NT2/D1 (cell line): ENCODE measurements at regions not wholly inside any gene's neighbourhood (a gene's known extent, or its start where the extent isn't known, plus 50 kb on each side); places are given as distances from the start of the nearest gene placed in this dataset.
"Not testable (repeated sequence)": the region's sequence is repeated elsewhere in the genome, so short reads cannot be mapped to it uniquely, and the experiment has no call there.

ENCODE experiments used
- DNase-seq: peaks from one replicate; pipeline ENCODE4 v3.0.0-alpha.2; 2011; ENCODE audit warnings: low read depth, low spot score
- H3K27me3 ChIP-seq: 2 replicates; pipeline ENCODE4 v1.6.0; 2011; ENCODE audit warnings: mild to moderate bottlenecking; ENCODE audit not compliant: insufficient read length, insufficient read depth
- H3K36me3 ChIP-seq: 2 replicates; pipeline ENCODE4 v1.6.1; 2011; ENCODE audit warnings: mild to moderate bottlenecking, low read length, mixed read lengths; ENCODE audit not compliant: insufficient read depth, insufficient read length
- H3K4me1 ChIP-seq: 2 replicates; pipeline ENCODE4 v1.5.1; 2011; ENCODE audit not compliant: insufficient read depth, insufficient read length
- H3K4me3 ChIP-seq: 2 replicates; pipeline ENCODE4 v1.5.1; 2011; ENCODE audit warnings: low read depth; ENCODE audit not compliant: insufficient read length
- H3K9ac ChIP-seq: 2 replicates; pipeline ENCODE4 v1.6.0; 2011; ENCODE audit warnings: low read depth; ENCODE audit not compliant: insufficient read length
- H3K9me3 ChIP-seq: 2 replicates; pipeline ENCODE4 v1.5.1; 2011; ENCODE audit warnings: mild to moderate bottlenecking, low read length; ENCODE audit not compliant: insufficient read depth
- SUZ12 ChIP-seq: IDR thresholded peaks from 2 replicates; pipeline ENCODE4 v1.6.1; 2011; ENCODE audit not compliant: insufficient read length, insufficient read depth; ENCODE audit errors: extremely low read depth
- YY1 ChIP-seq: IDR thresholded peaks from 2 replicates; pipeline ENCODE4 v1.6.1; 2011; ENCODE audit not compliant: insufficient read length, insufficient read depth
- ZNF274 ChIP-seq: IDR thresholded peaks from 2 replicates; pipeline ENCODE4 v1.6.1; 2011; ENCODE audit warnings: mild to moderate bottlenecking, low read depth, low read length

DNA sequence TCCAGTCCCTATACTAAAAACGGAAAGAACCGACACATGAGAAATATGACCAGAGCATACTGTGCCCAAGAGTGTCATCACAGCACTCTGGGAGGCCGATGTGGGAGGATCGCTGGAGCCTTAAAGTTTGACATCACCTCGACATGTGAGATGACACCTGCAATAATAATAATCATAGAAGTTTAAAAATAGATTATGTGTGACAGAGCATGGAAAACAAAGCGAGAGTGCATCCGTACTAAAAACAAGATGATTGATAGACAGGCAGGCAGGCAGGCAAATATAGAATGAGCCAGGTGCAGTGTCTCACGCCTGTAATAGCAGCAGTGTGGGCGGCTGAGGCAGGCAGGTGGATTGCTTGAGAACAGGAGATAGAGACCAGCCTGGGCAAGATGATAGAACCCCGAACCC is 114.8 kb upstream of the ANKRD30BL start:
- TF ChIP-seq ZNF274 (no peak), YY1 (no peak), SUZ12 (no peak)
- DNase-seq = no peak
- Histone ChIP-seq H3K4me3 (no peak overlapping the region), H3K4me1 (no peaks in the 10 kb centered on the region), H3K9ac (no peak overlapping the region), H3K27me3 (no peaks in the 10 kb centered on the region), H3K9me3 (peaks cover 21% of the 10 kb centered on the region; the same call in 1 of the 2 replicates), H3K36me3 (no peaks in the 10 kb centered on the region)

- DNase-seq = no peak
- H3K9me3 ChIP-seq = peaks cover 21% of the 10 kb centered on the region; the same call in 1 of the 2 replicates
- no peak overlapping the region for H3K4me3 ChIP-seq
- no peaks in the 10 kb centered on the region for H3K36me3 ChIP-seq
- H3K27me3 ChIP-seq = no peaks in the 10 kb centered on the region
- no peak for TF ChIP-seq SUZ12
- no peak for TF ChIP-seq YY1
- no peak for TF ChIP-seq ZNF274
- H3K9ac ChIP-seq = no peak overlapping the region
- H3K4me1 ChIP-seq = no peaks in the 10 kb centered on the region
Measured at GRCh38 chr2:132278267-132278666, 116.5 kb upstream of the ANKRD30BL start.

DNA sequence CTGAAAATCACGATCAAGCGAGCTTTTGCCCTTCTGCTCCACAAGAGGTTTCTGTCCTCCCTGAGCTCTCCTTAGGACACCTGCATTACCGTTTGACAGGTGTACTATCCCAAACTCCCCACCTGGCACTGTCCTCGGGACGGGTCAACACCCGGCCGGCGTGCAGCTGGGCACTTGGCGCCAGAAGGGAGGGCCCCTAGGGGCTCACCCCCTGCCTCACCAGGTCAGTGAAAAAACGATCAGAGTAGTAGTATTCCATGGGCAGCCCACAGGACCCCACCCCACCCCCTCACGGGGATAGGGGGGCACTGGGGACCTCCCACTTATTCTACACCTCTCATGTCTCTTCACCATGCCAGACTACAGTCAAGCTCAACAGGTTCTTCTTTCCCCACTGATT is 117.6 kb upstream of the ANKRD30BL start:
- Histone ChIP-seq H3K27me3 (no peaks in the 10 kb centered on the region), H3K4me3 (no peak overlapping the region), H3K9me3 (peaks cover 21% of the 10 kb centered on the region; the same call in 1 of the 2 replicates), H3K4me1 (no peaks in the 10 kb centered on the region), H3K36me3 (no peaks in the 10 kb centered on the region), H3K9ac (no peak overlapping the region)
- no peak for TF ChIP-seq ZNF274
- no peak for TF ChIP-seq SUZ12
- no peak for TF ChIP-seq YY1
- DNase-seq = no peak

DNA sequence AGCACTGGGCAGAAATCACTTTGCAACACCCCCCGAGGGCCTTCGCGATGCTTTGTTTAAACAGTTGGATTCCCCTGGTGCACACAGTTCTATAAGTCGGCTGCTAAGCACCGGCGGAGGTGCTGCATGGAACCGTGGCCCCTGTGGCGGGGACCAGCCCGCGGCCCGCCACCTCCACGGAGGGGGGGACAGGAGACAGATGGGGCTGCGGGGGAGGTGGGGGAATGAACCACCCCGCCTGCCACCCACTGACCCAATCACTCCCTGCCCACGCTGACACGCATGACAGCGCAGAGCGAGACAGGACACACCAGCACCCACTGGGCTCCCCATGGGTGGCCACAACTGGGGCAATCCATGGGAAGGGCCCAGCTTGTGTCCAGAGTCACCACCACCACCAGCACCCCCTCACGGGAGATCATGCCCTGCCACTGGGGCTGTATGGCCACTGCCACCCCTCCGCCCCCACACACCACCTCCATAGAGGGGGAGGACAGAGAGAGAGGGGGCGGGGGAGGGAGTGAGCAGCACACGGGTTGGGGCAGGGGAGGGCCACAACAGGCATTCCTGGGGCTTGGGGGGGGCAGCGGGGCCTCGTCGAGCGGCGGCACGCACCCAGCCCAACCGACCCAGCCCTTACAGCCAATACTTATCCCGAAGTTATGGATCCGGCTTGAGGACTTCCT is 118.3 kb upstream of the ANKRD30BL start:
- Histone ChIP-seq H3K27me3 (no peaks in the 10 kb centered on the region), H3K4me3 (no peak overlapping the region), H3K36me3 (no peaks in the 10 kb centered on the region), H3K9ac (no peak overlapping the region), H3K4me1 (no peaks in the 10 kb centered on the region), H3K9me3 (peaks cover 21% of the 10 kb centered on the region; the same call in 1 of the 2 replicates)
- TF ChIP-seq ZNF274 (no peak), SUZ12 (no peak), YY1 (no peak)
- no peak for DNase-seq

- H3K36me3 ChIP-seq = no peaks in the 10 kb centered on the region
- no peaks in the 10 kb centered on the region for H3K4me1 ChIP-seq
- TF ChIP-seq SUZ12 (no peak), ZNF274 (no peak), YY1 (no peak)
- no peak overlapping the region for H3K4me3 ChIP-seq
- H3K9me3 ChIP-seq = peaks cover 21% of the 10 kb centered on the region; the same call in 1 of the 2 replicates
- no peak overlapping the region for H3K9ac ChIP-seq
- DNase-seq = no peak
- H3K27me3 ChIP-seq = no peaks in the 10 kb centered on the region
Measured at GRCh38 chr2:132280912-132281311, 119.2 kb upstream of the ANKRD30BL start.

DNA sequence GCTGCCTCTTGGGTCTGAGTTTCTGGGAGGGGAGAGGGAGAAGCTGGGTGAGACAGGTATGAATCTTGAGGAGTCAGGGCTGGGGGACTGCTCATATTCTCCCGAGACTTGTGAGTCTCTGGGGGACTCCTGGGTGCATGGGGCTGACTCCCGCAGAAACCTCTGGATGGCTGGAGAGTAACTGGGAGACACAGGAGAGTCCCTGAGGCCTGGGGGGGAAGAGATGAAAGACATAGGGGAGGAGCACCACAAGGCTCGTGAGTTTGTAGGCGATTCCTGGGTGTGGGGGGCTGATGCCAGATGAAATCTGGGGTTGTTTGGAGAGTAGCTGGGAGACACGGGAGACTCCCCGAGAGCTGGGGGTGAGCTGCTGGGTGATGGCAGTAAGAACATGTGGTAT is 120.4 kb upstream of the ANKRD30BL start:
- peaks cover 21% of the 10 kb centered on the region; the same call in 1 of the 2 replicates for H3K9me3 ChIP-seq
- not testable (repeated sequence) for H3K4me3 ChIP-seq, H3K36me3 ChIP-seq, H3K27me3 ChIP-seq, DNase-seq, H3K9ac ChIP-seq, H3K4me1 ChIP-seq

DNA sequence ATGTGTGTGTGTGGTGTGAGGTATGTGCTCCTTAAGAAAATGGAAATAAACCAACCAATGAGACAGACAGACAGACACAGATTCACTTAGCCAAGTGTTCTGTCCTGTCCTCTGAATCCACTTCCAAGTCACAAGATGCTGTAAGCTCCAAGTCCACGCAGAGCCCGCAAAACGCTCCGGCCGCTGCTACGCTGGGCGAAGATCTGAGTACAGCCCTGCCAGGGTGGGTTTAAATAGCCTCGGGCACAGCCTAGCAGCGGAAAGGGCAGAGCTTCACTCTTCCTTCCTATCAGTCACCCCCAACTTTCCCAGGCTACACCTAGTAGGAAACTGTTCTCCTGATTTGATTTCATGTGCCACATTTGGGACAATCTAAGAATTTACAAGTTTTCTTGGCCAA is 121.2 kb upstream of the ANKRD30BL start:
- TF ChIP-seq SUZ12 = no peak
- no peak for TF ChIP-seq ZNF274
- no peak for TF ChIP-seq YY1
- no peak for DNase-seq
- H3K9ac ChIP-seq = no peak overlapping the region
- H3K4me3 ChIP-seq = no peak overlapping the region
- H3K36me3 ChIP-seq = no peaks in the 10 kb centered on the region
- no peaks in the 10 kb centered on the region for H3K4me1 ChIP-seq
- H3K27me3 ChIP-seq = no peaks in the 10 kb centered on the region
- peaks cover 20% of the 10 kb centered on the region; the same call in 1 of the 2 replicates for H3K9me3 ChIP-seq

- not testable (repeated sequence) for H3K4me3 ChIP-seq, H3K9me3 ChIP-seq, H3K27me3 ChIP-seq, H3K9ac ChIP-seq, H3K4me1 ChIP-seq, H3K36me3 ChIP-seq, DNase-seq
Measured at GRCh38 chr2:132286289-132286911, 124.6 kb upstream of the ANKRD30BL start.

DNA sequence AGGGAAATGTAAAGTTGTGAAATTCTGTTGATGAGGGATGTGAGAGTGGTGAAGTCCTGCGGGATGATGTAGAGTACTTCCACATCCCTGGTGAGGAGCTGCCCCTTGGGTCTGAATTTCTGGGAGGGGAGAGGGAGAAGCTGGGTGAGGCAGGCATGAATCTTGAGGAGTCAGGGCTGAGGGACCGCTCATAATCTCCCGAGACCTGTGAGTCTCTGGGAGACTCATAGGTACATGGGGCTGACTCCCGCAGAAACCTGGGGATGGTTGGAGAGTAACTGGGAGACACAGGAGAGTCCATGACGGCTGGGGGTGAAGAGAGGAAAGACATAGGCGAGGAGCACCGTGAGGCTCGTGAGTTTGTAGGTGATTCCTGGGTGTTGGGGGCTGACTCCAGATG is 126.2 kb upstream of the ANKRD30BL start:
- not testable (repeated sequence) for DNase-seq, H3K9me3 ChIP-seq, H3K27me3 ChIP-seq, H3K4me3 ChIP-seq, H3K36me3 ChIP-seq, H3K9ac ChIP-seq, H3K4me1 ChIP-seq

DNA sequence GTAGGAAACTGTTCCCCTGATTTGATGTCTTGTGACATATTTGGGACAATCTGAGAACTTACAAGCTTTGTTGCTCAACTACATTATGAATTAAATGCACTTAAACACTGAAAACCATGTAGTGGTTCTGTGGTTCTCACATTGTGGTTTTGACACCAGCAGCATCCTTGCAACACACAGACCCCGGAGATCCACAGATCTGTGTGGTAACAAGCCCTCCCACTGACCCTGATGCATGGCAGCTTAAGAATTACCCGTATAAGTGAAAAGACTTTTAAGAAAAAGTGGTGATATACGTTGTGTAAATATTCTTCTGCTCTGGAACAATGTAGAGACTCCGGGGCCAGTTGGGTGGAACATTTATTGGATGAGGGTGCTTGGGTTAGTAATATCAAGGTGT is 127.4 kb upstream of the ANKRD30BL start:
- not testable (repeated sequence) for H3K27me3 ChIP-seq, H3K36me3 ChIP-seq, H3K9me3 ChIP-seq, H3K4me1 ChIP-seq, DNase-seq, H3K9ac ChIP-seq, H3K4me3 ChIP-seq
